ENCODE measurements at regions not wholly inside any gene's neighbourhood (a gene's known extent, or its start where the extent isn't known, plus 50 kb on each side); places are given as distances from the start of the nearest gene placed in this dataset.
A peak's percentile ranks its signal among the peaks of the same experiment; 100 is the strongest.

GRCh38 chrY:8994001-8994400, 343.3 kb upstream of the TSPY4 start:
- TF ChIP-seq POLR2AphosphoS5 (IDR thresholded peaks at IDR 0.05) (peak in 2 of 4 donors; percentile 73 to 79), POLR2A (IDR thresholded peaks at IDR 0.05) (no peak)
- H3K9me3 ChIP-seq = no peaks in the 10 kb centered on the region
- no peaks in the 10 kb centered on the region for H3K36me3 ChIP-seq
- DNase-seq = no peak
- H3K27ac ChIP-seq = peak overlapping the region in 2 of 4 donors; percentile 36 to 42
- no peaks in the 10 kb centered on the region for H3K27me3 ChIP-seq
- WGBS, 2 donors = 89 to 91% methylated on average over 2 of the region's 2 CpGs
- intact Hi-C loops (cut with DNase I) = no loop called here
- H3K4me1 ChIP-seq = peaks cover 0 to 16% (median 5%) of the 10 kb centered on the region in 4 donors
- H3K4me3 ChIP-seq = no peak overlapping the region

- Histone ChIP-seq H3K36me3 (no peaks in the 10 kb centered on the region), H3K4me1 (peaks cover 0 to 33% (median 10%) of the 10 kb centered on the region in 4 donors), H3K9me3 (no peaks in the 10 kb centered on the region), H3K27me3 (no peaks in the 10 kb centered on the region), H3K27ac (peak overlapping the region in 1 of 4 donors; percentile 37), H3K4me3 (no peak overlapping the region)
- 74 to 78% methylated on average over 4 of the region's 4 CpGs for WGBS, 2 donors
- no peak for DNase-seq
- TF ChIP-seq CTCF (IDR thresholded peaks at IDR 0.05) (no peak), POLR2A (IDR thresholded peaks at IDR 0.05) (no peak), EP300 (IDR thresholded peaks at IDR 0.05) (peak in 1 of 4 donors; percentile 45), POLR2AphosphoS5 (IDR thresholded peaks at IDR 0.05) (peak in 2 of 4 donors; percentile 81 to 82)
- intact Hi-C loops (cut with DNase I) = no loop called here
Observed at GRCh38 chrY:9001231-9001630, 336.0 kb upstream of the TSPY4 start.

- H3K27ac ChIP-seq = peak overlapping the region in 2 of 4 donors; percentile 61 to 66
- WGBS, 2 donors = 62 to 83% methylated on average over 2 of the region's 2 CpGs
- peaks cover 0 to 48% (median 12%) of the 10 kb centered on the region in 4 donors for H3K4me1 ChIP-seq
- no peaks in the 10 kb centered on the region for H3K9me3 ChIP-seq
- H3K36me3 ChIP-seq = no peaks in the 10 kb centered on the region
- no peaks in the 10 kb centered on the region for H3K27me3 ChIP-seq
- intact Hi-C loops (cut with DNase I) = no loop called here
- TF ChIP-seq CTCF (IDR thresholded peaks at IDR 0.05) (no peak), POLR2AphosphoS5 (IDR thresholded peaks at IDR 0.05) (peak in 2 of 4 donors; percentile 95), POLR2A (IDR thresholded peaks at IDR 0.05) (no peak), EP300 (IDR thresholded peaks at IDR 0.05) (peak in 1 of 4 donors; percentile 92)
- no peak for DNase-seq
- no peak overlapping the region for H3K4me3 ChIP-seq
Observed at GRCh38 chrY:9003739-9004138, 333.5 kb upstream of the TSPY4 start.

GRCh38 chrY:9008648-9009047, 328.6 kb upstream of the TSPY4 start:
- Histone ChIP-seq H3K27me3 (no peaks in the 10 kb centered on the region), H3K36me3 (no peaks in the 10 kb centered on the region), H3K27ac (no peak overlapping the region), H3K4me1 (peaks cover 0 to 25% (median 4%) of the 10 kb centered on the region in 4 donors), H3K9me3 (no peaks in the 10 kb centered on the region), H3K4me3 (no peak overlapping the region)
- TF ChIP-seq CTCF (IDR thresholded peaks at IDR 0.05) = no peak
- TF ChIP-seq POLR2AphosphoS5 (IDR thresholded peaks at IDR 0.05) = peak in 2 of 4 donors; percentile 16 to 43
- DNase-seq = no peak
- WGBS, 2 donors = 87 to 91% methylated on average over 3 of the region's 3 CpGs
- intact Hi-C loops (cut with DNase I) = no loop called here

- Histone ChIP-seq H3K27me3 (no peaks in the 10 kb centered on the region), H3K4me1 (no peaks in the 10 kb centered on the region), H3K27ac (no peak overlapping the region), H3K4me3 (no peak overlapping the region), H3K36me3 (no peaks in the 10 kb centered on the region), H3K9me3 (no peaks in the 10 kb centered on the region)
- WGBS, 2 donors = 6 to 11% methylated on average over 1 of the region's 1 CpG
- TF ChIP-seq EP300 (IDR thresholded peaks at IDR 0.05) (no peak), POLR2A (IDR thresholded peaks at IDR 0.05) (no peak), POLR2AphosphoS5 (IDR thresholded peaks at IDR 0.05) (no peak), CTCF (IDR thresholded peaks at IDR 0.05) (no peak)
- intact Hi-C loops (cut with DNase I) = no loop called here
- no peak for DNase-seq
Observed at GRCh38 chrY:9016916-9017315, 320.3 kb upstream of the TSPY4 start.
